CD4-positive, alpha-beta T cell (primary cell): ENCODE measurements at regions not wholly inside any gene's neighbourhood (a gene's known extent, or its start where the extent isn't known, plus 50 kb on each side); places are given as distances from the start of the nearest gene placed in this dataset.
"Not testable (repeated sequence)": the region's sequence is repeated elsewhere in the genome, so short reads cannot be mapped to it uniquely, and the experiment has no call there.

ENCODE experiments used
- ATAC-seq: fragments of 200-7000 bp; cut with Tn5 transposase; one replicate; pipeline ENCODE4 v1.10.0; 2022; ENCODE audit warnings: mild to moderate bottlenecking; ENCODE audit not compliant: poor library complexity
- CTCF ChIA-PET: fragments of 350-600 bp; sonication (Branson Sonifier 250); formaldehyde crosslinking; loops from one replicate; lab custom pipeline; 2021; ENCODE audit warnings: antibody characterized with exemption, inconsistent platforms; lab: Charles Lee
- POLR2A ChIA-PET: fragments of 350-600 bp; sonication (Branson Sonifier 250); formaldehyde crosslinking; loops from one replicate; lab custom pipeline; 2021; ENCODE audit warnings: antibody characterized with exemption, inconsistent platforms; lab: Charles Lee
- DNase-seq, 14 experiments: peaks; one replicate each; pipeline ENCODE4 v3.0.0-alpha.2; 2013 to 2020; ENCODE audit warnings: mixed read lengths in 2 of 14
- H3K27ac ChIP-seq, 2 donors: one replicate each; pipeline versions ENCODE4 v1.5.1 to v1.7.0; 2013; ENCODE audit warnings: low read length in 2 of 2, low read depth in 1 of 2, mild to moderate bottlenecking in 1 of 2
- H3K27me3 ChIP-seq, 2 experiments: 1 replicate in 1 of 2; 2 replicates in 1 of 2; pipeline versions ENCODE4 v1.6.1 to v1.7.0; 2013; ENCODE audit warnings: low read length in 2 of 2, control low read depth in 1 of 2, mild to moderate bottlenecking in 1 of 2, moderate library complexity in 1 of 2; ENCODE audit not compliant: insufficient read depth in 2 of 2, control insufficient read depth in 1 of 2
- H3K36me3 ChIP-seq: one replicate; pipeline ENCODE4 v1.6.1; 2013; ENCODE audit warnings: low read length, control low read depth; ENCODE audit not compliant: insufficient read depth
- H3K4me1 ChIP-seq: one replicate; pipeline ENCODE4 v1.6.1; 2013; ENCODE audit warnings: low read length, control low read depth; ENCODE audit not compliant: insufficient read depth
- H3K4me3 ChIP-seq: one replicate; pipeline ENCODE4 v1.5.1; 2013; ENCODE audit warnings: mild to moderate bottlenecking, low read length, moderate library complexity
- H3K9me3 ChIP-seq, 2 experiments: 1 replicate in 1 of 2; 2 replicates in 1 of 2; pipeline versions ENCODE4 v1.6.1 to v1.7.0; 2013; ENCODE audit warnings: low read length in 2 of 2, mild to moderate bottlenecking in 2 of 2, control low read depth in 1 of 2, moderate library complexity in 1 of 2; ENCODE audit not compliant: control insufficient read depth in 1 of 2, insufficient read depth in 1 of 2
- H3K27ac Mint-ChIP-seq: one replicate; pipeline ENCODE4 v1.8.0; 2020; ENCODE audit warnings: mixed read lengths
- H3K27me3 Mint-ChIP-seq: one replicate; pipeline ENCODE4 v1.8.0; 2021; ENCODE audit warnings: mixed read lengths
- H3K36me3 Mint-ChIP-seq: one replicate; pipeline ENCODE4 v1.8.0; 2021; ENCODE audit warnings: low read depth, mixed read lengths
- H3K4me1 Mint-ChIP-seq: one replicate; pipeline ENCODE4 v1.8.0; 2021; ENCODE audit warnings: low read depth, mixed read lengths
- H3K4me3 Mint-ChIP-seq: one replicate; pipeline ENCODE4 v1.8.0; 2020; ENCODE audit warnings: mild to moderate bottlenecking, mixed read lengths
- H3K9me3 Mint-ChIP-seq: one replicate; pipeline ENCODE4 v1.8.0; 2020; ENCODE audit warnings: mixed read lengths
- intact Hi-C, 2 experiments: fragments of 100-400 bp; cut with DNase I in 1 of 2; cut with micrococcal nuclease in 1 of 2; formaldehyde crosslinking; loops; one replicate each; pipeline versions ENCODE4 v1.15.1 to v1.9.0; 2023 to 2025; cut with DNase I, micrococcal nuclease
- TF ChIP-seq, protein P1 (sequence below): fragments of 200-600 bp; IDR thresholded peaks from one replicate; pipeline ENCODE4 v1.8.0; 2022; ENCODE audit warnings: antibody characterized with exemption, mild to moderate bottlenecking

DNA sequence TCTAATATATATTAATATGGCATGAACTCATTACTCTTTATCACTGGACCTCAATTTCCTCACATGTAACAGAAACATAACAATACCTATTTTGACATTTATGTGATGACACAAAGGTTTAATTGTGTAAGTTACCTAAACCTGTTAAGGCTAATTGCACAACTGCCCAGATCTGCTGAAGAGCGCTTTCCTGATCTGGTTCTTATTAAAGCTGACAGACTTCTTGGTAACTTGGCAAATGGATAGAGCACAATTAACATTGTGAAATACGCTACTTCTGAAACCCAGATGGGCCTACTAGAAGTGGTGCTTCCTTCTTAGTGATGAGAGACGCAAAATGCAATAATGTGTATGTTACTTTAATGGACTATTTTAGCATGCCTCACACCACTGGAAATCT, 1767.2 kb upstream of the RAG2 start:
- CTCF ChIA-PET = no interaction called here
- H3K27ac ChIP-seq = no peak overlapping the region
- ATAC-seq (no peak), DNase-seq (no peak)
- H3K4me1 ChIP-seq = no peaks in the 10 kb centered on the region
- POLR2A ChIA-PET = no interaction called here
- Mint-ChIP-seq H3K9me3 (peaks cover 14% of the 10 kb centered on the region), H3K4me1 (no peaks in the 10 kb centered on the region), H3K36me3 (no peaks in the 10 kb centered on the region), H3K27ac (no peak overlapping the region), H3K4me3 (no peak overlapping the region), H3K27me3 (no peaks in the 10 kb centered on the region)
- TF ChIP-seq, protein P1, sequence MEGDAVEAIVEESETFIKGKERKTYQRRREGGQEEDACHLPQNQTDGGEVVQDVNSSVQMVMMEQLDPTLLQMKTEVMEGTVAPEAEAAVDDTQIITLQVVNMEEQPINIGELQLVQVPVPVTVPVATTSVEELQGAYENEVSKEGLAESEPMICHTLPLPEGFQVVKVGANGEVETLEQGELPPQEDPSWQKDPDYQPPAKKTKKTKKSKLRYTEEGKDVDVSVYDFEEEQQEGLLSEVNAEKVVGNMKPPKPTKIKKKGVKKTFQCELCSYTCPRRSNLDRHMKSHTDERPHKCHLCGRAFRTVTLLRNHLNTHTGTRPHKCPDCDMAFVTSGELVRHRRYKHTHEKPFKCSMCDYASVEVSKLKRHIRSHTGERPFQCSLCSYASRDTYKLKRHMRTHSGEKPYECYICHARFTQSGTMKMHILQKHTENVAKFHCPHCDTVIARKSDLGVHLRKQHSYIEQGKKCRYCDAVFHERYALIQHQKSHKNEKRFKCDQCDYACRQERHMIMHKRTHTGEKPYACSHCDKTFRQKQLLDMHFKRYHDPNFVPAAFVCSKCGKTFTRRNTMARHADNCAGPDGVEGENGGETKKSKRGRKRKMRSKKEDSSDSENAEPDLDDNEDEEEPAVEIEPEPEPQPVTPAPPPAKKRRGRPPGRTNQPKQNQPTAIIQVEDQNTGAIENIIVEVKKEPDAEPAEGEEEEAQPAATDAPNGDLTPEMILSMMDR = no peak
- no peaks in the 10 kb centered on the region for H3K27me3 ChIP-seq
- H3K4me3 ChIP-seq = no peak overlapping the region
- H3K36me3 ChIP-seq = no peaks in the 10 kb centered on the region
- H3K9me3 ChIP-seq = no peaks in the 10 kb centered on the region
- intact Hi-C loops = no loop called here

DNA sequence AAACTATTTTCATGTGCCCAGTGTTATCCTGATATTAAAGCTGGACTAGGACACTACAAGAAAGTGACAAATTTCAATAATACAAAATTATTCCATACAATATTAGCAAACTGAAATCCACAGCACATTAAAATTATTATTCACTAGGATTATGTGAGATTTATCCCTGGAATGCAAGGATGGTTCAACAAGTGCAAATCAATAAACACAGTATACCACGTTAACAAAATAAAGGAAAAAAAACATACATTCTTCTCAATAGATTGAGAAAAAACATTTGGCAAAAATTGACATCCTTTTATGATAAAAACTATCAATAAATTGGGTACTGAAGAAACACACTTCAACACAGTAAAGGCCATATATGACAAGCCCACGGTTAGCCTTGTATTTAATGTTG, 1758.2 kb upstream of the RAG2 start:
- intact Hi-C loops = no loop called here
- Histone ChIP-seq H3K4me1 (no peaks in the 10 kb centered on the region), H3K9me3 (no peaks in the 10 kb centered on the region), H3K36me3 (no peaks in the 10 kb centered on the region), H3K4me3 (no peak overlapping the region), H3K27ac (no peak overlapping the region), H3K27me3 (no peaks in the 10 kb centered on the region)
- no peaks in the 10 kb centered on the region for H3K4me1 Mint-ChIP-seq
- TF ChIP-seq, protein P1 = no peak
- no peak for DNase-seq
- ChIA-PET POLR2A (no interaction called here), CTCF (no interaction called here)
- H3K27me3 Mint-ChIP-seq = no peaks in the 10 kb centered on the region
- H3K4me3 Mint-ChIP-seq = no peak overlapping the region
- no peak overlapping the region for H3K27ac Mint-ChIP-seq
- peaks cover 16% of the 10 kb centered on the region for H3K9me3 Mint-ChIP-seq
- no peak for ATAC-seq
- H3K36me3 Mint-ChIP-seq = no peaks in the 10 kb centered on the region

DNA sequence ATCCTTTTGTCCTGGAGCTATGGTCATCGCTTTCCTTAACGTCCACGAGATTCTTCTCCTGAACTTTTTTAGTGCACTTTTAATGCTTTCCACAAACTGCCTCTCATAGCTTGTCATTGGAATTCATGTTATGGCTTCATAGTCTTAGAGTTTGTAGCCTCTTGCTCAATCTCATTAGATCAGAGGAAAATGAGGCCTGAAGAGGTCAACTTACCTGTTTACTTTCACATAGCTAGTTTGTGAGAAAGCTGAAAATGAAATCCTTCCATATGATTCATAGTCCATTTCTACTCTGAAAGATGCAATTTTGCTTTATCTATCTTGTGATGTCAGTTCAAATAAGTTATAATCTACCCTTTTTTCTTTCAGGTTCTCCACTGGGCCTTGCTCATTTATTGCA, 1747.2 kb upstream of the RAG2 start:
- H3K27ac ChIP-seq = no peak overlapping the region
- Mint-ChIP-seq H3K9me3 (peaks cover 8% of the 10 kb centered on the region), H3K27me3 (no peaks in the 10 kb centered on the region), H3K27ac (no peak overlapping the region), H3K36me3 (no peaks in the 10 kb centered on the region), H3K4me3 (no peak overlapping the region), H3K4me1 (no peaks in the 10 kb centered on the region)
- peaks cover 11 to 13% of the 10 kb centered on the region in 2 experiments for H3K9me3 ChIP-seq
- no peaks in the 10 kb centered on the region for H3K36me3 ChIP-seq
- POLR2A ChIA-PET = no interaction called here
- H3K27me3 ChIP-seq = no peaks in the 10 kb centered on the region
- DNase-seq = no peak
- no peak overlapping the region for H3K4me3 ChIP-seq
- CTCF ChIA-PET = no interaction called here
- no peak for ATAC-seq
- TF ChIP-seq, protein P1 = no peak
- no peaks in the 10 kb centered on the region for H3K4me1 ChIP-seq
- intact Hi-C loops = no loop called here

DNA sequence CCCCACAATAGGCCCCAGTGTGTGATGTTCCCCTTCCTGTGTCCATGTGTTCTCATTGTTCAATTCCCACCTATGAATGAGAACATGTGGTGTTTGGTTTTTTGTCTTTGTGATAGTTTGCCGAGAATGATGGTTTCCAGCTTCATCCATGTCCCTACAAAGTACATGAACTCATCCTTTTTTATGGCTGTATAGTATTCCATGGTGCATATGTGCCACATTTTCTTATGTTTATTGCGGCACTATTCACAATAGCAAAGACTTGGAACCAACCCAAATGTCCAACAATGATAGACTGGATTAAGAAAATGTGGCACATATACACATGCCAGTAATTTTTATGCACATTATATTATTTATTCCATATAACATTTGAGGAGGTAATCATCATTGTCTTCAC, 1743.6 kb upstream of the RAG2 start:
- H3K36me3 Mint-ChIP-seq, H3K4me1 Mint-ChIP-seq, H3K36me3 ChIP-seq, intact Hi-C loops, H3K27ac ChIP-seq, H3K27me3 Mint-ChIP-seq, H3K4me3 ChIP-seq, H3K4me1 ChIP-seq, H3K27ac Mint-ChIP-seq, H3K27me3 ChIP-seq, POLR2A ChIA-PET, DNase-seq, CTCF ChIA-PET, H3K4me3 Mint-ChIP-seq, H3K9me3 ChIP-seq, ATAC-seq: not testable (repeated sequence)
- peaks cover 14% of the 10 kb centered on the region for H3K9me3 Mint-ChIP-seq
